ENCODE measurements at regions not wholly inside any gene's neighbourhood (a gene's known extent, or its start where the extent isn't known, plus 50 kb on each side); places are given as distances from the start of the nearest gene placed in this dataset.

DNA sequence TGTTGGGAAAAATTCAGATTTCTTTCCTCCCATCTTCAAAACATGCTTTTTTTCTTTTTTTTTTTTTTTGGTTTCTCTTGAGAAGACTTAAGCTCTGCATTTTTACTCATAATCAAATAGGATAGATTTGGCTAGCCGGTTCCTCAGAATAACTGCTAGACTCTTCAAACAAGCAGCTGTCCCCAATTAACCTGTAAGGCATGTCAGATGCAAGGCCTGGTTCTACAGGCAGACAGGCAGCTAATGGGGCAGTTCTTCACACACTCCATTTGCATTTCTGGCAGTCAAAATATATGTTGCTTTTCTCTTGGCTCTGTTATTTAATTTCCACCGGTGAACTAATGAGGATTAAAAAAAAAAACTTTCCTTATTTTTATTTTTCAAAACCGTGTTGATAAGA lies 228.0 kb upstream of the ATP2B1 start:
- TF ChIP-seq, protein P1, sequence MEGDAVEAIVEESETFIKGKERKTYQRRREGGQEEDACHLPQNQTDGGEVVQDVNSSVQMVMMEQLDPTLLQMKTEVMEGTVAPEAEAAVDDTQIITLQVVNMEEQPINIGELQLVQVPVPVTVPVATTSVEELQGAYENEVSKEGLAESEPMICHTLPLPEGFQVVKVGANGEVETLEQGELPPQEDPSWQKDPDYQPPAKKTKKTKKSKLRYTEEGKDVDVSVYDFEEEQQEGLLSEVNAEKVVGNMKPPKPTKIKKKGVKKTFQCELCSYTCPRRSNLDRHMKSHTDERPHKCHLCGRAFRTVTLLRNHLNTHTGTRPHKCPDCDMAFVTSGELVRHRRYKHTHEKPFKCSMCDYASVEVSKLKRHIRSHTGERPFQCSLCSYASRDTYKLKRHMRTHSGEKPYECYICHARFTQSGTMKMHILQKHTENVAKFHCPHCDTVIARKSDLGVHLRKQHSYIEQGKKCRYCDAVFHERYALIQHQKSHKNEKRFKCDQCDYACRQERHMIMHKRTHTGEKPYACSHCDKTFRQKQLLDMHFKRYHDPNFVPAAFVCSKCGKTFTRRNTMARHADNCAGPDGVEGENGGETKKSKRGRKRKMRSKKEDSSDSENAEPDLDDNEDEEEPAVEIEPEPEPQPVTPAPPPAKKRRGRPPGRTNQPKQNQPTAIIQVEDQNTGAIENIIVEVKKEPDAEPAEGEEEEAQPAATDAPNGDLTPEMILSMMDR (IDR thresholded peaks at IDR 0.05), result no peak
- no peak for TF ChIP-seq POLR2A (IDR thresholded peaks at IDR 0.05)

All from thyroid gland (tissue), 4 donors.